HG03064 (cell line): ENCODE measurements at regions not wholly inside any gene's neighbourhood (a gene's known extent, or its start where the extent isn't known, plus 50 kb on each side); places are given as distances from the start of the nearest gene placed in this dataset.
"Not testable (repeated sequence)": the region's sequence is repeated elsewhere in the genome, so short reads cannot be mapped to it uniquely, and the experiment has no call there.

Experiments
- ATAC-seq: cut with Tn5 transposase; IDR thresholded peaks from one replicate; pipeline ENCODE4 v1.9.1; 2021; ENCODE audit warnings: low read depth; ENCODE audit not compliant: unreplicated experiment

GRCh38 chr4:54402880-54403480 lies 173.9 kb downstream of the PDGFRA start:
- no peak for ATAC-seq

GRCh38 chr4:54403700-54404453 lies 174.8 kb downstream of the PDGFRA start:
- ATAC-seq: no peak

- ATAC-seq: not testable (repeated sequence)
Measured at GRCh38 chr4:54409270-54409817, 180.3 kb downstream of the PDGFRA start.

- ATAC-seq: no peak
Measured at GRCh38 chr4:54414545-54414944, 185.5 kb downstream of the PDGFRA start.

GRCh38 chr4:54417476-54417875 lies 188.4 kb downstream of the PDGFRA start:
- ATAC-seq: no peak

- no peak for ATAC-seq
Measured at GRCh38 chr4:54418468-54418867, 189.4 kb downstream of the PDGFRA start.

- ATAC-seq: no peak
Measured at GRCh38 chr4:54423066-54423465, 194.0 kb downstream of the PDGFRA start.

- no peak for ATAC-seq
Measured at GRCh38 chr4:54427826-54428225, 198.7 kb downstream of the PDGFRA start.

GRCh38 chr4:54428940-54429339 lies 199.8 kb downstream of the PDGFRA start:
- ATAC-seq: no peak

- no peak for ATAC-seq
Measured at GRCh38 chr4:54433686-54434085, 204.6 kb downstream of the PDGFRA start.

GRCh38 chr4:54439831-54440243 lies 210.7 kb downstream of the PDGFRA start:
- ATAC-seq: no peak

GRCh38 chr4:54440394-54441136 lies 211.5 kb downstream of the PDGFRA start:
- ATAC-seq: no peak

GRCh38 chr4:54445866-54446265 lies 211.9 kb upstream of the KIT start:
- ATAC-seq: no peak

- ATAC-seq: no peak
Measured at GRCh38 chr4:54446581-54446980, 211.2 kb upstream of the KIT start.

- ATAC-seq: no peak
Measured at GRCh38 chr4:54447304-54447703, 210.5 kb upstream of the KIT start.

- no peak for ATAC-seq
Measured at GRCh38 chr4:54449999-54450398, 207.8 kb upstream of the KIT start.

- ATAC-seq: not testable (repeated sequence)
Measured at GRCh38 chr4:54466960-54467359, 190.8 kb upstream of the KIT start.

- ATAC-seq: no peak
Measured at GRCh38 chr4:54473077-54473545, 184.6 kb upstream of the KIT start.

- ATAC-seq: no peak
Measured at GRCh38 chr4:54473798-54474197, 184.0 kb upstream of the KIT start.

- ATAC-seq: no peak
Measured at GRCh38 chr4:54475546-54475945, 182.2 kb upstream of the KIT start.

GRCh38 chr4:54482529-54483200 lies 175.1 kb upstream of the KIT start:
- ATAC-seq: no peak
